ENCODE measurements at regions not wholly inside any gene's neighbourhood (a gene's known extent, or its start where the extent isn't known, plus 50 kb on each side); places are given as distances from the start of the nearest gene placed in this dataset.

GRCh38 chr17:73909186-73909585 lies 264.9 kb upstream of the SDK2 start:
- TF ChIP-seq EZH2 (IDR thresholded peaks at IDR 0.05): no peak
- TF ChIP-seq POLR2AphosphoS5 (IDR thresholded peaks at IDR 0.05; ENCODE audit: borderline replicate concordance, low read depth, low read length): no peak

Measured in SK-N-MC (cell line).